Fibroblast of upper back skin (primary cell): ENCODE measurements at regions not wholly inside any gene's neighbourhood (a gene's known extent, or its start where the extent isn't known, plus 50 kb on each side); places are given as distances from the start of the nearest gene placed in this dataset.

ENCODE experiments used
- DNase-seq: peaks from one replicate; pipeline ENCODE4 v3.0.0-alpha.2; 2013

DNA sequence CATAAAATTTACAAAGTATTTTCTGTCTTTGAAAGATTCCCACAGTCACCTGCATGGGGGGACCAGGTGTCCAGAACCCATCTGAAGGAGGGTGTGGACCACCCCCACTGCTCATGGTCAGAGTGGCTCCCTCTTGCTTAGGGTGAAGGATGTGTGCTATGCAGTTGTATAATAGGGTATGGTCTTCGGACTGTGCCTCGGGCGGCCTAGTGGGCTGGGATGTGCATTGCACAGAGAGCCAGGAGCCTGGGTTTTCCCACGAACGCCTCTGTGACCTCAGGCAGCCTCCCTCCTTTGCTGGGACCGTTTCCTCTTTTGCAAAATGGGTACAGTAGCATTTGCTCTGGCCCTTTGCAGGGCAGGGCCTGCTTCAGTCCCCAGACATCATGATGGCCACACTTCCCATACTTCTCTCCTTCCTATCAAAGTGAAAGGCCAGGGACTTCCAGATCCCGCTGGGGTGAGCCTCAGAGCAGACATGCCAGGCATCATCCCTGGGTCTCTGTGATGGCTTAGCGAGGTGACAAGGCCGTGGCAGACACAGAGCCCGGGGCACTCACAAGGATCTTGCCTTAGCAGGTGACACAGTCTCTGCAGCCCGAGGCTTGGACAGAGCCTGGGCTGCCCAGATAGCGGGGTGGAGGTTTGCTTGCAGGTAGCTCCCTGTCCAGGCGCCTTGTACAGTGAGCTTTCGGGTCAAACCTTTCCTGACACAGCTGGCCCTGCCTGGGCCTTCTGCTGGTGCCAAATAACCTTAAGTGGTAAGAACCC is 59.4 kb upstream of the ZNF536 start:
- DNase-seq = no peak

DNA sequence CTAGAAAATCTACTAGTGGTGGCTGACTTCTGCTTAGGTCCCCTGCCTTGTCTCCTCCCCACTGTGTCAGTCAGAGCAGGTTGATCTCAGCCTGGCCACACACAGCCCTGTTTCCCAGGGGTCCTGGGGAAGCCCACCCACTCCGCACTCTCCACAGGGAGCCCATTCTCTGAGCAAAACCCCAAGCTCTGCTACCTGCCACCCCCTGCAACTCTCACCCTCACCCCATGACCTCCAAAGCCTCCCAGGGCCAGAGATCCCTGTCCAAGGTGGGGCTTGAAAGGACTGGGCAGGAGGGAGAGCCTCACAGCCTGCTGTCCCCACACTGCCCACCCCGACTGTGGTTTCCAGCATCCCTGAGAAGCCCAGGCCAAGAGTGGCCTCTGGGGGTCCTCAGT is 58.8 kb upstream of the ZNF536 start:
- no peak for DNase-seq

DNA sequence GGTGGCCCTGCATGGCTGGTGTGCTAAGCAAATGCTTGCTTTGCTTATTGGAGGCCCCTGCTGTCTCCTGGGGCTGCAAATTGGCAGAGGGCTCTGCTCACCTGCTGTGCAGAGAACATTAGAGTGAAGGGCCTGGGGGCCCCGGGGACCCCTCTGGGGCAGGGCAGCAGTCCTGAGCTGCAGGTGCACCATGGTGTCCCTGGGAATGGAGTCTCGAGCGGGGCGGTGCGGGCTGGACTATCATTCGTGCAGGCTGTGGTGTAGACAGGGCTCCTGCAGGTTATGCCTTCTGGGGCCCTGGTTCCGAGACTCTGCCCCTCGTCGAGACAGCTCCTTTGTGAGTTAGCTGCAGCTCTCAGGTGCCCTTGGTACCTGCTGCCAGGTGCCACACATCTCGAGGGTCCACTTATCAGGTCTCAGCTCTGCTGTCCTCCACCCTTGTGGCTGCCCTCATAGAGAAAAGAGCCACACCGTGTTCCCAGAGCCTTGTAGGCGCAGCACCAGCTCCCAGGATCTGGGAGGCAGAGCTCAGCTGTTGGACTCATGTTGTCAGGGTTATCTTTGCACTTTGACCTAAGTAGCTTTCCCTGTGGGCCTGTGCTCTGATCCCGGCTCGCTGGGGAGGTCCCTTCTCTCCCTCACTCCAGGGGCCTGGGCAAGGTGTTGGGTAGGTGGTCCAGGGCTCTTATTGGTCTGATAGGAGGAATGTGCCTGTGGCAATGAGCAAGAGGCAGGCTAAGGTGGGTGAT is 58.0 kb upstream of the ZNF536 start:
- no peak for DNase-seq

DNA sequence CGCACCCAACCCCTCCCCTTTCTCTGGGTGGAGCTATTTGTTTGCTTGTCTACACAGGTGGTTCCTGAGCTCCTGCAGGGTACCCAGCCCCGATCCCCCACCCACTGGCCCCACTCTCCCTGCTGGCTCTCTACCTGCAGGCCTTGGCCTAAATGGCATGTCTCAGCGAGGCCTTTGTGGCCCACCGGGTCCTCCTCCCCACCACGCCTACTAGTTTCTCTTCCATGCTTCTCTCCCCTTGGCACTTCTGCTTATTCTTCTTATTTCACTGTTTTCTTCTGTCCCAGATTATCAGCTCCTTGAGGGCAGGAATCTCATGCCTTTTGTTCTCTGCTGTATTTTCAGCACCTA is 57.4 kb upstream of the ZNF536 start:
- DNase-seq = no peak

DNA sequence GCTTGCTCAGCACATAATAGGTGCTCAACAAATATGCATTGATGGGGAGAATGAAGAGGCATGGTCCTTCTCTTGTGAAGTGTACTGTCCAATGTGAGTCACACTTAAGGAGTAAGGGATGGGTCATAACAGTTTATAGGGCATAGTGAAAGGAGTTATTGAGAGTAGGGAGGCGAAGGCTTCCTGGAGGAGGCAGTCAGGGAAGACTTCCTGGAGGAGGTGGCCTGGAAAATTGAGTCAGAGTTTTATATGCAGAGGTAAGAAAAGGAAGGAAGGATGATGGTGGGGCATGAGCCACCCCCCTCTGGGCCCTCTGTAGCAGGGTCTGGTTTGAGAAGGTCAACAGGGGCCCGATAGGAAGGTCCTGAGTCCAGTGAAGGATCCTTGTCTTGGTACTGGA is 57.0 kb upstream of the ZNF536 start:
- DNase-seq = no peak

DNA sequence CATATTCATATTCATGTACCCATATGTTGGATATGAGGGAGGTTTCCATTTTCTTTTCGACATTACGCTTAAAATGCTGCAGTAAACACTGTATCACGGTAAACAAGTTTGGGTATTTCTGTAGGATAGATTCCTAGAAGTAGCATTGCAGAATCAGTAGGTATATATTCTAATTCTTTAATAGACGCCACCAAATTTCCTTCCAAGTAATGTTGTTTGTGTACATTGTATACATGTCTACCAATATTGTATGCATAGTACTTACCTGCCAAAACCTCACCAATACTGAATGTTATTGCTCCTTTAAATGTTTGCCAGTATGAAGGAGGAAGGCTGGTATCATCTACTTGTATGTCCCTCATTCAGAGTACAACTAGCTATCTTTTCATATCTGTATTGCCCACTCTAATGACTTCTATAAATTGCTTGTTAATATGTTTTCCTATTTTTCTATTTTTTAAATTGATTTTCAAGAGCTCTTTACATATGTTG is 56.1 kb upstream of the ZNF536 start:
- no peak for DNase-seq

DNA sequence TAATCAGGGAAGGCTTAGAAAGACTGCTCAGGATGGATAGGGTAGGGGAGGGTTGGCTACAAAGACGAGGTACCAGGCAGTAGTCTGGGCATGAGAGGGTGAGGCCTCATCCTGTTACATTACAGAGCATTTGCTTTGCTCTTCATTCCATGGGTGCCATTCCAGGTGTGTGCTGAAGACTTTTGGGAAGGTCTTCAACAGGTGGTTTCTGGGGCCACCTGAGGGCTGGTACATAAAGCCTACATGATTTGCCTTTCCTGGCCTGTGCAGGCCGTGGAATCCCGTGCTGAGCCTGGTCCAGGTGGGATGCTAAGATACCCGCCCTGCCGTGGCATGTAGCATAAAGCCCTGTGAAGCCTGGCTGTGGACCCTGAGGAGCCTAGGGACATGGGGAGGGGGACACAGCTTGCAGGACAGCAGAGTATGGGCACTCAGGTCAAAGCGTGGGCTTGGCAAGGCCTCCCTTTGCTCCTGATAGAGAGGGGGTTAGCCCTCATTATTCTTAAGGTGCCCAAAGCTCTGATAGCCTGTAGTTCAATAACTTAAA is 55.6 kb upstream of the ZNF536 start:
- DNase-seq = no peak

DNA sequence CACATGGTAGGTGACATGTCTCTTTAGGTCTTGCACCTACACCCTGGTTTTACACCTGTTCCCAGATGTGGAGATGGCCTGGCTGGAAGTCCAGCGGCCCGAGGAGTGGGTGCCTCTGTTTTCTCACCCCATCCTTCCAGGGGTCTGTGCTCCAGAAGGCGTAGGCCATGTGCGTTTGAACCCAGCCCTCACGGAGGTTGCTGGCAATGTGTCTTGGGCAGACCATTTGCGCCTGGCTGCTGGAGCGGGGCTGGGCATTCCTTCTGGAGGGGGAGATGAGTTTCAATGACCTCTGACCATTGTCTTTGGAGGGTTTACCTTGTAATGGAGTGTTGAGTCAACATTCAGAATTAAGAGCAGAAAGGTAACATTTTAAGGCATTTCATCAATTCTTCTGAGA is 54.8 kb upstream of the ZNF536 start:
- no peak for DNase-seq

DNA sequence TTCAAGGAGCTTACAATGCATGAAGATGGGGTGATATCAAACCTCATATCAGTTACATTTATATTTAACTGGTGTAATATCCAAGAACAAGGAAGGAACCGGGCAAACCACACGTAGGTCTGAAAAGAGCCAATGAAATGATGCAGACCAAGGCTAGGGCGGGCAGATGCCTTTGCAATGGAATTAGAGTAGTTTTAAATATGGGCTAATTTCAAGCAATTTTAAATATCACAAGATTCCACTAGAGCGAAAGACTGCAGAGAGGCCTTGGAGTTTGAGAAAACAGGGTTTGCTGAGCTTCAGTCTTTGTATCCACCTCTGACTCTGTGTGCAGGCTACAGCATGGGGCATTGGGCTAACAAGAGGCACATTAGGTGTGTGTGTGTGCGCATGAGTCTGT is 53.9 kb upstream of the ZNF536 start:
- DNase-seq = no peak

DNA sequence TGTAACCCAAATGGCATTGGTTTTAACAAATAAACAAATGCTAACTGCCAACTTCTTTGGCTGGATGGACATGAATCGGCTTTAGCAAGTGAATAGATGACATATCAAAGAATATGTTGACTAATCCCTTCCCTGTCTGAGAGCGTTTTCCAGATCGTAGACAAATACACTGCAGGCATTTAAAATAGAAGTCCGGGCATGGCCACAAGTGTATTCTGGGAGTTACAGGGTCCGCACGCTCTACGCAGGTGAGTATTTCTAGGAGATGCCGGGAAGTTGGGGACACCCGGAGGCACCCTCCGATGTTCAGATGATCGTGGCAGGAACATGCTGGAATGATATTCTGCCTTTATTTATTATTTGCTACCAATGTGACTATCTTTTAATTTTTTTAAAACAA is 53.2 kb upstream of the ZNF536 start:
- no peak for DNase-seq

DNA sequence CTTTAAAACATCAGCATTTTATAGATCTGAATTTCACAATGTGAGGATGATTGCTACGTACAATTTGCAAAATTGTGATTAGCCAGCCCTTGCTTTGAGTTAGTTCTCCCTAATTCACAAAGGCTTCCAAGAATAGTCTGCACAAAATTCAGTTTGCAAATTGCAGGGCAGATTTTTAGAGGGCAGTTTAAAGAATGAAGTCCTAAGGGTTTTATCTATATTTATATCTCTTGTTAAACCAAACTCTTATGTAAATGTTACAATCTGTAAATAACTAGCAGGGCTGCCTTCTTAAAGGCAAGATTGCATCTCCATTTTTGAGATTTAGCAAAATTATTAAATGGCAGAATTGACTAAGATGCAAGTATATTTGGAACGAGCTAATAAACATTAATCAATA is 52.8 kb upstream of the ZNF536 start:
- DNase-seq = no peak

DNA sequence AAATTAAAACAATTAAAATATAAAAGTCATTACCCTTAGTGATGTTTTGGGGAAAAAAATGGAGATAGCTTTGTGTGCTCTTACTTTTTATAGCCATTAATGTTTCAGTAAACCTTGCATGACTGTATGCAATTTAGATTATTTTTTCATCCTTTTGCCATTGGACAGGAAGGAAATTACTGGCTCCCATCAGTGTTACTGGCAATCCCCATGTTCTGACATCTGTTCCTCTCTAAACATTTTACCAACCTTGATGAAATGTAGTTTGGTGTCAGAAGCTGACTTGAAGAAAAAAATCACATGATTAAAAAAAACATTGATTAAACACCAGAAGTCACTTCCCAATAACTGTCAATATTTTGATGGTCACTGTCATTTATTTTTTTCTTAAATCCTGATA is 52.3 kb upstream of the ZNF536 start:
- DNase-seq = no peak

DNA sequence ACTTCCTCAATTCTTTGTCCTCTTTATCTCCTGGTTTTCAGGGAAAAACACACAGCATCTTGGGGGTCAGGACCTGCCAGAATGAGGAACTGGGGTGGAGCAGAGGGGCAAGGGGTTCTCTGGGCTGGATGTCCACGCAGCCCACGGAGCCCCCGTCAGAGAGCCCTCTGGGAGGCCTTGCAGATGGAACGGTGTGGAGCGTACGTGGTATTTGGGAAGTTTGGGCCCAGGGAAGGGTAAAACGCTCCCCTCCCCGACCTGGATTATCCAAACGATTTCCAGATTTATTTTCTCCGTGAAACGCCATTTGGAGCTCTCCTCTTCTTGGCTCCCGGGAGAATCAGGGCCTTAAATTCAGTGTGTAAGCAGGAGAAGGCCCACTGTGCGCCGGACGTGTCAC is 51.7 kb upstream of the ZNF536 start:
- no peak for DNase-seq

DNA sequence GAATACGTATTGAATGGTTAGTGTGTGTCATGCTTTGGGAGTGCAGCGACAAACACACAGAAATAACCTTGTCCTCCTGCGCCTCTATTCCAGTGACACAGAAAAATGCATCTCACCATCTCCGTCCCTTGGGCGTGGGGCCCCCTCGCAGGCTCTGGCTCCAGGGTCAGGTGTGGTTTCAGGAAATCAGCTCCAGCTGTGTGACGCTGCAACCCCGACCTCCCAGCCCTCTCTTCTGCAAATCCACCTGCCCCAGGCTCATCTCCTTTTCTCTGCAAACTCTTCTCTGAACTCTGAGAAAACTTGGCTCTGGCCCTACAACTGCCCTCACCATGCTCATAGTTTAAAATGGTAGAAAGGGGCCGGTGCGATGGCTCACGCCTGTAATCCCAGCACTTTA is 51.3 kb upstream of the ZNF536 start:
- DNase-seq = no peak
